ENCODE measurements at regions not wholly inside any gene's neighbourhood (a gene's known extent, or its start where the extent isn't known, plus 50 kb on each side); places are given as distances from the start of the nearest gene placed in this dataset.

DNA sequence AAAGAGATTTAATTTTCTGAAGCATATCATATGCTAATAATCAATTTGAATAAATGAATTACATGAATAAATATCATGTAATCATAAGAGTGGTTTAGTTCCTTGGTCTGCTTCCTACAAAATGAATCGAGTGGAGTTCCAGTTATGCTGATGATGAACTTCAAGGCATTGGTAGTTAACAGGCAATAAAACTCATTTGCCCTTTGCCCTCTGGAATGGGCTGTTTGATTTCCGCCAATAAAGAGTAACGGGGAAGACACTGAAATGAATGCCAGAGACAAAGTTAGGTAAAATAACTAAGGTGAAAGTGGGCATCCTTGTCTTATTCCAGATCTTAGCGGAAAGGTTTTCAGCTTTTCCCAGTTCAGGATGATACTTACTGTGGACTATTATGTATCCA, 90.1 kb downstream of the C3orf38 start:
- no peak for TF ChIP-seq CTCF (IDR thresholded peaks at IDR 0.05; ENCODE audit: low read depth, low read length)
- no peak for TF ChIP-seq POLR2A (IDR thresholded peaks at IDR 0.05; ENCODE audit: extremely low read depth, insufficient read length)

Measured in NB4 (cell line).